GM23338 (cell line): ENCODE measurements at regions not wholly inside any gene's neighbourhood (a gene's known extent, or its start where the extent isn't known, plus 50 kb on each side); places are given as distances from the start of the nearest gene placed in this dataset.

Source experiments
- ATAC-seq: fragments of 200-7000 bp; cut with Tn5 transposase; 3 replicates; pipeline ENCODE4 v1.9.1; 2020
- DNase-seq: peaks from one replicate; pipeline ENCODE4 v3.0.0-alpha.2; 2015; ENCODE audit warnings: low spot score
- H2AFZ ChIP-seq: fragments of 200-600 bp; sonication (generic); 2 replicates; pipeline ENCODE4 v1.8.0; 2016; ENCODE audit warnings: antibody characterized with exemption, mild to moderate bottlenecking, moderate library complexity
- H3F3A ChIP-seq: fragments of 200-600 bp; sonication (generic); replicated peaks from 2 replicates; pipeline ENCODE4 v1.8.0; 2017; ENCODE audit warnings: antibody characterized with exemption, mixed run types, low read depth
- H3K27ac ChIP-seq: fragments of 200-600 bp; sonication (generic); 2 replicates; pipeline ENCODE4 v1.6.1; 2016; ENCODE audit warnings: low read depth
- H3K27me3 ChIP-seq: fragments of 200-600 bp; sonication (generic); 2 replicates; pipeline ENCODE4 v1.8.0; 2016; ENCODE audit warnings: mild to moderate bottlenecking, mixed run types, moderate library complexity; ENCODE audit not compliant: insufficient read depth
- H3K36me3 ChIP-seq: fragments of 200-600 bp; sonication (generic); 2 replicates; pipeline ENCODE4 v1.8.0; 2016; ENCODE audit warnings: mild to moderate bottlenecking; ENCODE audit not compliant: insufficient read depth
- H3K4me1 ChIP-seq: fragments of 200-600 bp; sonication (generic); 2 replicates; pipeline ENCODE4 v1.8.0; 2016; ENCODE audit warnings: mild to moderate bottlenecking, moderate library complexity; ENCODE audit not compliant: insufficient read depth
- H3K4me2 ChIP-seq: fragments of 200-600 bp; sonication (generic); 2 replicates; pipeline ENCODE4 v1.7.1; 2017; ENCODE audit warnings: mixed run types
- H3K4me3 ChIP-seq: fragments of 200-600 bp; sonication (generic); 2 replicates; pipeline ENCODE4 v1.6.1; 2016; ENCODE audit warnings: mixed run types
- H3K79me2 ChIP-seq: fragments of 200-600 bp; sonication (generic); replicated peaks from 2 replicates; pipeline ENCODE4 v1.8.0; 2017; ENCODE audit warnings: mild to moderate bottlenecking; ENCODE audit not compliant: insufficient read depth
- H3K9me2 ChIP-seq: fragments of 200-600 bp; sonication (generic); 2 replicates; pipeline ENCODE4 v1.8.0; 2017; ENCODE audit not compliant: insufficient read depth
- H4K20me1 ChIP-seq: fragments of 200-600 bp; sonication (generic); replicated peaks from 2 replicates; pipeline ENCODE4 v1.8.0; 2017; ENCODE audit warnings: mild to moderate bottlenecking; ENCODE audit not compliant: insufficient read depth
- H3K27ac Mint-ChIP-seq: 2 replicates; pipeline ENCODE4 v1.8.0; 2020; ENCODE audit warnings: inconsistent platforms, mild to moderate bottlenecking, moderate library complexity, mixed read lengths
- H3K27me3 Mint-ChIP-seq: 3 replicates; pipeline ENCODE4 v1.8.0; 2022; ENCODE audit warnings: low read depth, mild to moderate bottlenecking, moderate library complexity, mixed read lengths, inconsistent platforms; ENCODE audit not compliant: insufficient read depth, poor library complexity
- H3K36me3 Mint-ChIP-seq: 3 replicates; pipeline ENCODE4 v1.8.0; 2021; ENCODE audit warnings: low read depth, mild to moderate bottlenecking, inconsistent platforms, moderate library complexity, mixed read lengths
- H3K4me1 Mint-ChIP-seq: 3 replicates; pipeline ENCODE4 v1.8.0; 2020; ENCODE audit warnings: mild to moderate bottlenecking, inconsistent platforms, mixed read lengths
- H3K4me3 Mint-ChIP-seq: 3 replicates; pipeline ENCODE4 v1.8.0; 2021; ENCODE audit warnings: moderate library complexity, mild to moderate bottlenecking, inconsistent platforms, mixed read lengths
- H3K9me3 Mint-ChIP-seq: 3 replicates; pipeline ENCODE4 v1.8.0; 2020; ENCODE audit warnings: moderate library complexity, mild to moderate bottlenecking, inconsistent platforms, mixed read lengths
- CREB1 ChIP-seq: fragments of 250-450 bp; sonication (Bioruptor Pico); IDR thresholded peaks from 2 replicates; pipeline ENCODE4 v1.5.0; 2020; ENCODE audit warnings: low read depth, mild to moderate bottlenecking, moderate library complexity
- CTCF ChIP-seq, 2 experiments: fragments of 200-600 bp in 1 of 2; sonication (generic) in 1 of 2; conservative IDR thresholded peaks; 2 replicates each; pipeline versions ENCODE4 v1.5.1 to v1.6.1; 2016 to 2017; ENCODE audit warnings: antibody characterized with exemption in 2 of 2, low read depth in 2 of 2, mild to moderate bottlenecking in 2 of 2, moderate library complexity in 1 of 2
- ETS1 ChIP-seq: IDR thresholded peaks from 2 replicates; pipeline ENCODE4 v1.6.1; 2016; ENCODE audit warnings: antibody characterized with exemption
- EZH2 ChIP-seq: fragments of 200-600 bp; sonication (generic); IDR thresholded peaks from one replicate; pipeline ENCODE4 v1.8.0; 2017; ENCODE audit warnings: antibody characterized with exemption, mild to moderate bottlenecking, low read depth; ENCODE audit not compliant: unreplicated experiment
- EZH2phosphoT487 ChIP-seq: fragments of 200-600 bp; sonication (generic); IDR thresholded peaks from one replicate; pipeline ENCODE4 v1.8.1; 2018; ENCODE audit warnings: antibody characterized with exemption; ENCODE audit not compliant: unreplicated experiment
- JUNB ChIP-seq: IDR thresholded peaks from one replicate; pipeline ENCODE4 v1.6.1; 2016; ENCODE audit warnings: antibody characterized with exemption; ENCODE audit not compliant: unreplicated experiment
- NANOG ChIP-seq: IDR thresholded peaks from 2 replicates; pipeline ENCODE4 v1.6.1; 2016; ENCODE audit warnings: antibody characterized with exemption, borderline replicate concordance
- POLR2AphosphoS5 ChIP-seq: IDR thresholded peaks from 2 replicates; pipeline ENCODE4 v1.6.1; 2016; ENCODE audit warnings: antibody characterized with exemption, low read depth
- REST ChIP-seq: IDR thresholded peaks from one replicate; pipeline ENCODE4 v1.6.1; 2018; ENCODE audit warnings: antibody characterized with exemption; ENCODE audit not compliant: unreplicated experiment
- STAT1 ChIP-seq: IDR thresholded peaks from one replicate; pipeline ENCODE4 v1.6.1; 2016; ENCODE audit warnings: antibody characterized with exemption; ENCODE audit not compliant: unreplicated experiment
- ZNF114 ChIP-seq: fragments of 250-450 bp; sonication (Bioruptor Pico); IDR thresholded peaks from 2 replicates; pipeline ENCODE4 v1.5.0; 2020; ENCODE audit warnings: mild to moderate bottlenecking, moderate library complexity
- ZNF331 ChIP-seq: fragments of 250-450 bp; sonication (Bioruptor Pico); IDR thresholded peaks from 2 replicates; pipeline ENCODE4 v1.5.0; 2020; ENCODE audit warnings: low read depth, mild to moderate bottlenecking, moderate library complexity
- ZNF462 ChIP-seq: fragments of 250-450 bp; sonication (Bioruptor Pico); IDR thresholded peaks from 2 replicates; pipeline ENCODE4 v1.5.0; 2020; ENCODE audit warnings: mild to moderate bottlenecking, moderate library complexity

- H3K4me2 ChIP-seq: no peak overlapping the region
- H3K27me3 ChIP-seq: no peaks in the 10 kb centered on the region
- no peak overlapping the region for H3K27ac ChIP-seq
- Mint-ChIP-seq H3K4me3 (no peak overlapping the region), H3K27me3 (no peaks in the 10 kb centered on the region), H3K36me3 (no peaks in the 10 kb centered on the region), H3K9me3 (peaks cover 4% of the 10 kb centered on the region; the same call in 2 of the 3 replicates), H3K27ac (peak overlapping the region; percentile 39), H3K4me1 (no peaks in the 10 kb centered on the region; the same call in 2 of the 3 replicates)
- no peak for TF ChIP-seq EZH2phosphoT487
- no peak for TF ChIP-seq ZNF462 (CRISPR knock-in tag)
- no peak for TF ChIP-seq POLR2AphosphoS5
- no peak for TF ChIP-seq NANOG
- no peak for TF ChIP-seq EZH2
- TF ChIP-seq REST: no peak
- TF ChIP-seq CREB1 (CRISPR knock-in tag): no peak
- no peak for TF ChIP-seq JUNB
- TF ChIP-seq STAT1: no peak
- no peak for TF ChIP-seq CTCF (conservative IDR thresholded peaks at IDR 0.05; ENCODE audit: low read depth in 2 of 2)
- no peak for TF ChIP-seq ZNF331 (CRISPR knock-in tag)
- no peak for TF ChIP-seq ZNF114
- TF ChIP-seq ETS1: no peak
- DNase-seq (no peak), ATAC-seq (no peak)
- H3K79me2 ChIP-seq: no peaks in the 10 kb centered on the region
- no peaks in the 10 kb centered on the region for H4K20me1 ChIP-seq
- H3K36me3 ChIP-seq: no peaks in the 10 kb centered on the region
- H3K4me1 ChIP-seq: 0 out of 2 replicates have a peak, but pooled peaks cover 3% of the 10 kb centered on the region
- no peaks in the 10 kb centered on the region; the same call in 1 of the 2 replicates for H3K9me2 ChIP-seq
- no peaks in the 10 kb centered on the region for H3F3A ChIP-seq
- H3K4me3 ChIP-seq: no peak overlapping the region
- peak overlapping the region; percentile 64; the same call in 1 of the 2 replicates for H2AFZ ChIP-seq
Observed at GRCh38 chr2:150293771-150294170, 193.7 kb downstream of the RND3 start.
